H9 (cell line): ENCODE measurements at regions not wholly inside any gene's neighbourhood (a gene's known extent, or its start where the extent isn't known, plus 50 kb on each side); places are given as distances from the start of the nearest gene placed in this dataset.

Source experiments
- DNase-seq: peaks from one replicate; pipeline ENCODE4 v3.0.0-alpha.2; 2017
- H2AFZ ChIP-seq: one replicate; pipeline ENCODE4 v1.6.1; 2013; ENCODE audit warnings: mild to moderate bottlenecking, low read length, control low read depth, moderate library complexity
- H2AK5ac ChIP-seq: 2 replicates; pipeline ENCODE4 v1.6.1; 2013; ENCODE audit warnings: low read length, control low read depth, mixed read lengths; ENCODE audit not compliant: insufficient read length
- H2BK120ac ChIP-seq: one replicate; pipeline ENCODE4 v1.6.1; 2013; ENCODE audit warnings: low read depth, mild to moderate bottlenecking, low read length, control low read depth, inconsistent platforms; ENCODE audit not compliant: poor library complexity, severe bottlenecking
- H2BK12ac ChIP-seq: 2 replicates; pipeline ENCODE4 v1.6.1; 2013; ENCODE audit warnings: low read length, control low read depth, mixed read lengths, low read depth; ENCODE audit not compliant: insufficient read length
- H2BK15ac ChIP-seq: 2 replicates; pipeline ENCODE4 v1.6.1; 2013; ENCODE audit warnings: low read depth, low read length, control low read depth
- H2BK20ac ChIP-seq: one replicate; pipeline ENCODE4 v1.6.1; 2013; ENCODE audit warnings: low read depth, mild to moderate bottlenecking, low read length, control low read depth, inconsistent platforms; ENCODE audit not compliant: poor library complexity, severe bottlenecking
- H2BK5ac ChIP-seq: 2 replicates; pipeline ENCODE4 v1.6.1; 2013; ENCODE audit warnings: low read length, control low read depth, mixed read lengths; ENCODE audit not compliant: insufficient read length
- H3K14ac ChIP-seq: 2 replicates; pipeline ENCODE4 v1.6.1; 2013; ENCODE audit warnings: low read length, control low read depth; ENCODE audit not compliant: insufficient read depth
- H3K18ac ChIP-seq: 2 replicates; pipeline ENCODE4 v1.6.1; 2013; ENCODE audit warnings: low read depth, mild to moderate bottlenecking, mixed read lengths, low read length, control low read depth; ENCODE audit not compliant: insufficient read length
- H3K23ac ChIP-seq: 2 replicates; pipeline ENCODE4 v1.6.1; 2013; ENCODE audit warnings: low read length, control low read depth, mixed read lengths, low read depth; ENCODE audit not compliant: insufficient read length
- H3K23me2 ChIP-seq: 2 replicates; pipeline ENCODE4 v1.6.1; 2013; ENCODE audit warnings: low read depth, mild to moderate bottlenecking, mixed read lengths, low read length, control low read depth; ENCODE audit not compliant: insufficient read length, poor library complexity, severe bottlenecking
- H3K27ac ChIP-seq: 2 replicates; pipeline ENCODE4 v1.5.1; 2013; ENCODE audit warnings: low read length, control low read depth, mixed read lengths, low read depth; ENCODE audit not compliant: insufficient read length
- H3K27me3 ChIP-seq: 2 replicates; pipeline ENCODE4 v1.6.1; 2013; ENCODE audit warnings: low read length, control low read depth, inconsistent platforms; ENCODE audit not compliant: insufficient read depth
- H3K4ac ChIP-seq: 2 replicates; pipeline ENCODE4 v1.6.1; 2013; ENCODE audit warnings: low read depth, mild to moderate bottlenecking, control low read depth, inconsistent platforms, low read length, moderate library complexity
- H3K4me1 ChIP-seq: 2 replicates; pipeline ENCODE4 v1.6.1; 2013; ENCODE audit warnings: low read length, control low read depth, inconsistent platforms; ENCODE audit not compliant: insufficient read depth
- H3K4me2 ChIP-seq: 2 replicates; pipeline ENCODE4 v1.6.1; 2013; ENCODE audit warnings: low read length, control low read depth, mixed read lengths; ENCODE audit not compliant: insufficient read length, insufficient read depth
- H3K56ac ChIP-seq: 2 replicates; pipeline ENCODE4 v1.6.1; 2013; ENCODE audit warnings: low read depth, mild to moderate bottlenecking, mixed read lengths, low read length, control low read depth; ENCODE audit not compliant: insufficient read length
- H3K79me1 ChIP-seq: 2 replicates; pipeline ENCODE4 v1.6.1; 2013; ENCODE audit warnings: low read depth, mild to moderate bottlenecking, moderate library complexity, low read length, control low read depth, inconsistent platforms; ENCODE audit not compliant: insufficient read depth, poor library complexity, severe bottlenecking
- H3K79me2 ChIP-seq: 2 replicates; pipeline ENCODE4 v1.6.1; 2013; ENCODE audit warnings: low read length, control low read depth, inconsistent platforms; ENCODE audit not compliant: insufficient read depth
- H3K9ac ChIP-seq: 2 replicates; pipeline ENCODE4 v1.6.1; 2013; ENCODE audit warnings: low read length, control low read depth, mixed read lengths; ENCODE audit not compliant: insufficient read length; ENCODE audit errors: extremely low read depth
- H3K9me3 ChIP-seq: one replicate; pipeline ENCODE4 v1.6.1; 2013; ENCODE audit warnings: low read depth, low read length, inconsistent platforms; ENCODE audit not compliant: control insufficient read depth
- H3T11ph ChIP-seq: one replicate; pipeline ENCODE4 v1.6.1; 2013; ENCODE audit warnings: mild to moderate bottlenecking, low read length, control low read depth, inconsistent platforms
- H4K20me1 ChIP-seq: one replicate; pipeline ENCODE4 v1.6.1; 2013; ENCODE audit not compliant: control insufficient read depth, insufficient read length, insufficient read depth
- H4K5ac ChIP-seq: 2 replicates; pipeline ENCODE4 v1.6.1; 2013; ENCODE audit warnings: low read depth, mild to moderate bottlenecking, mixed read lengths, low read length, control low read depth; ENCODE audit not compliant: insufficient read length
- H4K8ac ChIP-seq: replicated peaks from 2 replicates; pipeline ENCODE4 v1.6.1; 2013; ENCODE audit warnings: low read length, control low read depth, mixed read lengths, low read depth; ENCODE audit not compliant: insufficient read length
- H4K91ac ChIP-seq: 2 replicates; pipeline ENCODE4 v1.6.1; 2013; ENCODE audit warnings: low read depth, mild to moderate bottlenecking, moderate library complexity, mixed read lengths, low read length, control low read depth; ENCODE audit not compliant: insufficient read length
- H3K27ac Mint-ChIP-seq, 3 experiments: 2 replicates in 2 of 3; 3 replicates in 1 of 3; pipeline ENCODE4 v1.8.0; 2020 to 2021; ENCODE audit warnings: mixed read lengths in 3 of 3, mild to moderate bottlenecking in 1 of 3, moderate library complexity in 1 of 3
- H3K27me3 Mint-ChIP-seq: 2 replicates; pipeline ENCODE4 v1.8.0; 2021; ENCODE audit warnings: low read depth, mild to moderate bottlenecking, moderate library complexity, mixed read lengths
- H3K36me3 Mint-ChIP-seq, 3 experiments: 2 replicates in 2 of 3; 3 replicates in 1 of 3; pipeline ENCODE4 v1.8.0; 2020 to 2021; ENCODE audit warnings: low read depth in 3 of 3, mixed read lengths in 3 of 3; ENCODE audit not compliant: insufficient read depth in 1 of 3
- H3K4me1 Mint-ChIP-seq, 2 experiments: 2 replicates each; pipeline ENCODE4 v1.8.0; 2020; ENCODE audit warnings: mixed read lengths in 2 of 2
- H3K4me3 Mint-ChIP-seq, 2 experiments: 2 replicates in 1 of 2; 3 replicates in 1 of 2; pipeline ENCODE4 v1.8.0; 2020 to 2021; ENCODE audit warnings: mild to moderate bottlenecking in 2 of 2, mixed read lengths in 2 of 2, moderate library complexity in 1 of 2
- H3K9me3 Mint-ChIP-seq, 2 experiments: 2 replicates in 1 of 2; 3 replicates in 1 of 2; pipeline ENCODE4 v1.8.0; 2020; ENCODE audit warnings: mild to moderate bottlenecking in 2 of 2, mixed read lengths in 2 of 2, moderate library complexity in 1 of 2
- CTCF ChIP-seq: fragments of 200-600 bp; sonication (generic); conservative IDR thresholded peaks from 3 replicates; pipeline ENCODE4 v1.8.0; 2021; ENCODE audit warnings: antibody characterized with exemption, mild to moderate bottlenecking
- WGBS: extraction: QIAGEN DNeasy Blood & Tissue Kit; methylation state at CpG from one replicate; pipeline ENCODE4 v1.1.7; 2013; ENCODE audit warnings: missing lambda C conversion rate, low lambda C conversion rate, mixed read lengths; ENCODE audit not compliant: insufficient read length; ENCODE audit errors: extremely low coverage; 5-methylcytosine and 5-hydroxymethylcytosine counted together

GRCh38 chr3:65042675-65043074 is 354.9 kb upstream of the ADAMTS9 start:
- Histone ChIP-seq H2BK12ac (no peak overlapping the region), H3K56ac (no peak overlapping the region), H3K4me1 (no peaks in the 10 kb centered on the region), H3K27ac (no peak overlapping the region), H3T11ph (no peak overlapping the region), H2AFZ (no peak overlapping the region), H3K9me3 (no peaks in the 10 kb centered on the region), H3K23ac (no peak overlapping the region), H4K20me1 (no peaks in the 10 kb centered on the region), H3K14ac (no peak overlapping the region), H2BK20ac (no peak overlapping the region), H3K79me1 (no peaks in the 10 kb centered on the region), H2BK120ac (no peak overlapping the region), H2BK15ac (no peak overlapping the region), H3K79me2 (no peaks in the 10 kb centered on the region), H3K23me2 (no peaks in the 10 kb centered on the region), H4K91ac (no peak overlapping the region), H4K8ac (no peak overlapping the region), H3K9ac (no peak overlapping the region), H3K27me3 (no peaks in the 10 kb centered on the region), H3K18ac (no peak overlapping the region), H2AK5ac (no peak overlapping the region), H3K4me2 (no peak overlapping the region), H2BK5ac (no peak overlapping the region), H3K4ac (no peak overlapping the region), H4K5ac (no peak overlapping the region)
- Mint-ChIP-seq H3K27ac (no peak overlapping the region), H3K27me3 (no peaks in the 10 kb centered on the region), H3K4me3 (no peak overlapping the region), H3K4me1 (peaks cover 0 to 2% of the 10 kb centered on the region in 2 experiments; a peak in 1 of 4 replicates), H3K36me3 (no peaks in the 10 kb centered on the region), H3K9me3 (peaks cover 3 to 7% of the 10 kb centered on the region in 2 experiments; a peak in 4 of 5 replicates)
- no peak for DNase-seq
- no CpG with 5 or more reads among the region's 3 CpGs for WGBS
- TF ChIP-seq CTCF = no peak
